ENCODE measurements at regions not wholly inside any gene's neighbourhood (a gene's known extent, or its start where the extent isn't known, plus 50 kb on each side); places are given as distances from the start of the nearest gene placed in this dataset.

DNA sequence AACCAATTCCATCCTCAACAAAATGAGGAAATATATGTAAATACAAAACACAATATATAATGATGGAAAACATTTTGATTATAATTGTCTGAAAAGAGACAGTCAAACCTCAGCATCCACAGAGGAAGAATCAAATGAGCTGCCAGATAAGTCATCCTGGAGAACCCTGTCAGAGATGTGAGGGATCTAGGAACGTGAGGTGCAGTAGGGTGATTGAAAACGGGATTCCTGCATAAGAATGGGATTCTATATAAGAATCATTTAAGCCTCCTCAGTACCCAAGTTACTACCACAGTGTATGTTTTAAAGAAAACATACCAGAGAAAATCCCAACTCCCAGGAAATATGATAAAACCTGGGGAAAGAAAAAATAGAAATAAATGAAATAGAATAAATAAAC lies 690.5 kb downstream of the FRK start:
- ATAC-seq: no peak
- DNase-seq: no peak
- intact Hi-C loops (cut with micrococcal nuclease): no loop called here

DNA sequence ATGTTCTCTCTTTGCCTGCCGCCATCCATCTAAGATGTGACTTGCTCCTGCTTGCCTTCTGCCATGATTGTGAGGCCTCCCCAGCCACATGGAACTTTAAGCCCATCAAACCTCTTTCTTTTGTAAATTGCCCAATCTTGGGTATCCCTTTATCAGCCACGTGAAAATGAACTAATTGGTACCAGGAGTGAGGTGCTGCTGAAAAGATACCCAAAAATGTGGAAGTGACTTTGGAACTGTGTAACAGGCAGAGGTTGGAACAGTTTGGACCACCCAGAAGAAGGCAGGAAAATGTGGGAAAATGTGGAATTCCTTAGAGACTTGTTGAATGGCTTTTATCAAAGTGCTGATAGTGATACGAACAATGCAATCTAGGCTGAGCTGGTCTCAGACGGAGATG lies 694.9 kb downstream of the FRK start:
- DNase-seq: no peak
- ATAC-seq: no peak
- intact Hi-C loops (cut with micrococcal nuclease): no loop called here

DNA sequence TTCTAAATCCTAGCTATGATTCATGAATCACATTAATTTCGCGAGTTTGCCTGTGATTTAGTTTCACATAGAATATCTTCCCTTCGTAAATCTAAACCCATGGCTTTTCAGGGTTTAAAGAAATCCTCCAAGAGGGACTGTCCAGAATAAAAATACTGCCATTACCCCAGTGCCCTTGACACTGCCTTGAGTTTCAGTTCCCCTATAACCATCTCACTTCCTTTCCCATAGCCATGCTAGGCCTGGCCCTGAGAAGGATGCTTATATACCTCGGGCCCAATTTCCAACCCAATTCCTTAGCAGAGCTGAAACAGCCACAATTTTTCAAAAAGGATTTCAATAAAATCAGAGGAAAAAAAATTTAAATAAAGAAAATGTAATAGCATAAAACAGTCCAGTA lies 697.3 kb downstream of the FRK start:
- DNase-seq (no peak), ATAC-seq (no peak)
- intact Hi-C loops (cut with micrococcal nuclease): no loop called here

DNA sequence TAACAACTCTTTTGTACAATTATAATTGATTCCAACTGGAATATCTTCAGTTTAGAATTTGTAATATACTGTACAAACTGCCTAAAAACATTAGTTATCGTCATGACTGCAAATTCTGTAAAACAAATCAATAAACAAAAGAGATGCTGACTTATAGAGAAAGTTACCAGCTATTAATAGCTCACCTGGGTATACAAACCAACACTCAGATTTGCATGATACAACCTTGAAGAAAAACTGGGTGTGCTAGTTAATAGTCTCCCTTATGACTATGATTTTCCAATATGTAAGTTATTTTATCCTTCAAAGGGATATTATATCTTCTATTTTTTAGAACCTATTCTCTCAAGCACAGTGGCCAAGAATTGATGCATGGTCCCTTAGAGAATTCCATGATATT lies 698.5 kb downstream of the FRK start:
- intact Hi-C loops (cut with micrococcal nuclease): no loop called here

DNA sequence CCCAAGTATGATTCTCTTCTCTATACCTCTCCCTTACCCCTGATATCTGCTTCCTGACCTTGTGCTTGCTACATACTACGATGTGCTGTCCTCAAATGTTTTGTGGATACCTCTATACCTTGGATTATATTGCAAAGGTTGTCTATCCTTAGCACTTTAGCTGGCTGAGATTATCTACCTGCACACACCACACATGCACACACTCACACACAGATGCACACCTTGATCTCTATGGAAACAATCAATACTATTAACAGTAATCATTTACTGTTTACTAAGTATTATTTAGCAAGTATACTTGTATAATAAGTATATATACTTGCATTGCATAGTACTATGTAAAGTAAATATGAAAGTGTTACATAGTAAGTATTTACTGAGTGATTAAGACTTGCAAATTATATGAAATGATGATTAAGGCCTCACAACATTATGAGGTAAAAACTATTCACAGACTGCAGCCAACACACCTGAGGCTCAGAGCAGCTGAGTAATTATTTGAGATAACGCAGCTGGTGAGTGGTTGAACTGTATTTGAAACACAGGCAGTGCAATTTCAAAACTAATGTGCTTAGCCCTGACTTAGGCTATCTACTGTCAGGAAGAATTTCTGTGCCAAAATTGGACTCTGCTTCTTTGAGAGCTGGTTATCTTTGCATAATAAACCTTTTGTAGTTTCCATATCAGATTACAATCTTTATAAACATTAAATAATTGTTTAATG lies 699.9 kb downstream of the FRK start:
- no peak for DNase-seq
- ATAC-seq: no peak
- intact Hi-C loops (cut with micrococcal nuclease): no loop called here

More for the DNA sequence above, 698.5 kb downstream of the FRK start:
- no peak for DNase-seq
- ATAC-seq: no peak

DNA sequence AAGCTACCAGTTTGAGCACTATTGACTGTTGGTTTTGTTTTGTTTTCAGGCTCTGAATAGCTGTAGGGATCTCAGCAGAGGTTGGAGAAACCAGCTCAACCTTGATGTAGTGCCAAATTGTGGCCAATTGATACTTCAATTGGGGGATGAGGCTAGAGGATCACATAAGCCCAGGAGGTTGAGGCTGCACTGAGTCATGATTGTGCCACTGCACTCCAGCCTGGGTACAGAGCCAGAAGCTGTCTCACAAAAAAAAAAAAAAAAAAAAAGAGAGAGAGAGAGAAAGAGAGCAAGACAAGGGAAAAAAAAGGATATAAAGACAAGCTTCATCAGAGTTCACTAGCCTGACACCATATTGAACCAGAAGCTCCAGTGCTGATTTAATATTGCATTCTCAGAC lies 702.1 kb downstream of the FRK start:
- DNase-seq (no peak), ATAC-seq (no peak)
- intact Hi-C loops (cut with micrococcal nuclease): no loop called here

DNA sequence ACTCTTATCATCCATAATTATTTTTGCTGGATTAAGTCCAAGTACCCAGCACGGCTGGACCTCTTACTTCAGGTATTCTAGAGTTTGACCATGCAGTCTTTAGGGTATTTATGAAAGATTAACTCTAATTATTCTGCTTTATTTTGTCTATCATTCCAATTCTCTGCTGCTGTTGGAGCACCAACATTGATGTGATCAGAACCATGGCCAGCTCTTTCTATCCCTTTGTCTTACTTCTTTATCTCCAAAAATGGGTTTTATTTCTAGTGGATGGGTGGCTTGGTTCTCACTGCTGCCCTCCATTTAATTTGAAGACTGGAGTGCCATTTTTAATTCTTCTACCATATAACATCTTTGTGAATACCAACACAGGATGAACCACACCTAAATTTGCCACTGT lies 704.3 kb downstream of the FRK start:
- intact Hi-C loops (cut with micrococcal nuclease): no loop called here
- no peak for DNase-seq
- ATAC-seq: no peak

DNA sequence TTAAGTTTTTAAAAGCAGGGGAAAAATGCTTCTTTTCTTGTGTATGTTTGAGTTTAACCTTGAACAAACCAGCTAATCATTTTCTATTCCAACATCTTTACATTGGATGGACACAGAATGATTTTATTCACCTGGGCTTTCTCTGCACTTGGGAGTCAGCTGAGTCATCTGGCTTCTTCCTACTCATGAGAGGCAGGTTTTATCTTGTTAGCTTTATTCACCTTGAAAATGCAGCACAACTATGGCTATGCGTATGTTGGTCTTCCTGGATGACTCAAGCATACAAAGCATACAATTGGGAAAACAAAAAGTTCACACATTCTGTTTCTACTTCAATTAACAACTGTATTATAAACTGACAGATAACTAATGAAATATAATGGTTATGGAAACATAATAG lies 737.7 kb downstream of the FRK start:
- ATAC-seq (no peak), DNase-seq (no peak)
- intact Hi-C loops (cut with micrococcal nuclease): no loop called here

DNA sequence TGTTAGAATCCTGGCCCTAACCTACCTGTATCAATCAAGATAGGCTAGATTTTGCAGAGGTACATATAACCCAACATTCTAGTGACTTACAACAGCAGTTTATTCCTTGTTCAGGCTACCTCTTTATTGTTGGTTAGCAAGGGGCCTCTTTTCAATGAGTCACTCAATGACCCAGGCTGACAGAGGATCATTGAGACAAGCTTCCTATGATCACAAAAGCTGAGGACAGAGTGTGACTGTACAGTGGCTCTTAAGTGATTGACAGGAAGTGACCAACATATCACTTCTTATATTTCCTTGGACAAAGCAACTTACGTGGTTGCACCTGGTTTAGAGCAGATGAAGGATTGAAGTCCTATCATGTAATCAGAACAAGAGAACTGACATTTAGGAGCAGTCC lies 740.9 kb downstream of the FRK start:
- no peak for ATAC-seq
- intact Hi-C loops (cut with micrococcal nuclease): no loop called here
- DNase-seq: no peak

DNA sequence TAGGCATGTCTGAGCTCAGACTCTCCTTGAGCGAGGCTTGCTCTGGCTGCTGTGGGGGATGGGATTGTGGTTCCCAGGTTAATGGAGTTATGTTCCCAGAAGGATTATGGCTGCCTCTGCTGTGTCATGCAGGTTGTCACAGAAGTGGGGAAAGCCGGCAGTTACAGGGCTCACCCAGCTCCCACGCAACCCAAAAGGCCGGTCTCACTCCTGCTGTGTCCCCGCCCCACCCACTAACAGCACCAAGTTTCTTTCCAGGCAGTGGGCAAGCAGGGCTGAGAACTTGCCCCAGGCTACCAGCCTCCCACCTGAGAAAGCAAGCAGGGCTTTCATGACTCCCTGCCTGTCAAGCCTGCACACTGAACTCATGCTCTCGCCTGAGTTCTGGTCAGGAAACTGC lies 750.5 kb downstream of the FRK start:
- no peak for ATAC-seq
- DNase-seq: no peak
- intact Hi-C loops (cut with micrococcal nuclease): no loop called here

DNA sequence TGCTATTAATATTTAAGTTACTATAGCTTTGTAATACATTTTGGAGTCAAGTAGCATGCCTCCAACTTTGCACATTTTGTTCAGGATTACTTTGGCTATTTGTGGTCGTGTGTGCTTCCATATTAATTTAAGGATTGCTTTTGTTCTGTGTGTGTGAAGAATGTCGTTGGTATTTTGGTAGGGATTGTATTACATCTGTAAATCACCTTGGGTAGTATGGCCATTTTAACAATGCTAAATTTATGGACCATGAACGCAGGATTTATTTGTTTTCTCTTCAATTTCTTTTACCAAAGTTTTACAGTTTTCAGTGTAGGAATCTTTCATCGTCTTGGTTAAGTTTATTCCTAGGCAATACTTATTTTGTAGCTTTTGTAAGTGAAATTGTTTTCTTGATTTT lies 758.0 kb downstream of the FRK start:
- no peak for ATAC-seq
- intact Hi-C loops (cut with micrococcal nuclease): no loop called here
- no peak for DNase-seq

DNA sequence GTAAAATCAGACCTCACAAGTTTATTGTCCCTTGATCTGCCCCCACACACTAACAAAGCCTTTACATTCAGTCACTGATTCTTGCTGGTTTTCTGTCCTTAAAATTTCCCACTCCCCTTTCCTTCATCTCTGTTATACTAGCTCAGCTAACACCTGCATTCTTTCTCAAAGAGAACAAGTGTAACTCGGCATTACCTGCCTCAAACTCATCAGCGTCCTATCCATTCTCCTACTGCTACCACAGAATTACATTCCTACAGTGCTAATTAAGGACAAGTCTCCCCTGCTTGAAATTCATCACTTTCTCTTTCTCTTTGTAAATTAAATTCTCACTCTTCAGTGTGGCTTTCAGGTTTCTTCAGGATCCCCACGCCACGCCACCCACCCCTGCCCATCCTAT lies 773.2 kb downstream of the FRK start:
- ATAC-seq: no peak
- intact Hi-C loops (cut with micrococcal nuclease): no loop called here

DNA sequence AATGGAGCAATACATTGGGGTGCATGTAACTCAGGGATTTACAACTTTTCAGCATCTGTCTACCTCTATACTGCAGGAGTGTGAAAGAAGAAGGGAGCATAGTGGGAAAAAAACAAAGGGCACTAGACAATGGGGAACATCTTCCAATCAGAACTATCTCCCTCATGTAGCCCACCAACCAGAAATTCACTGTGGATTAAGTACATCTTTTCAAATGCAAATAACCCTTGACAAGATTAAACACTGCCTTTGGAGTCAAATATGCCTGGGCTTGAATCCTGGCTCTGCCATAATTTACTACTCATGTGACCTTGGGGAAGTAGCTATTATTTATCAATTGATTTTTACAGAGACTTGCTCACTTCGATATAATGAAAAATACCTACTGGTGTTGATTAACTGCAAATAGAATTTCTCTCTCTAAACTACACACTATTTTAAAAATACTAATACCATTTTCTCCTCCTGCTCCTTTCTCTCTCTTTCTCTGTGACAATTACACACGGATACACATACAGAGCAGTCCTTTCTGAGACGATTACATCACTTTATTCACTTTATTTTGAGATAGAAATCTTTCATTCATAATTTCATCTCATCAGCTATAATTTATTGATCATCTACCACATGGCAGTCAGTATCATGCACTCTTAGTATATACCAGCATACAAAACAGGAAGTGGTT lies 783.7 kb downstream of the FRK start:
- no peak for DNase-seq
- intact Hi-C loops (cut with micrococcal nuclease): no loop called here
- ATAC-seq: no peak

More for the DNA sequence above, 773.2 kb downstream of the FRK start:
- no peak for DNase-seq

DNA sequence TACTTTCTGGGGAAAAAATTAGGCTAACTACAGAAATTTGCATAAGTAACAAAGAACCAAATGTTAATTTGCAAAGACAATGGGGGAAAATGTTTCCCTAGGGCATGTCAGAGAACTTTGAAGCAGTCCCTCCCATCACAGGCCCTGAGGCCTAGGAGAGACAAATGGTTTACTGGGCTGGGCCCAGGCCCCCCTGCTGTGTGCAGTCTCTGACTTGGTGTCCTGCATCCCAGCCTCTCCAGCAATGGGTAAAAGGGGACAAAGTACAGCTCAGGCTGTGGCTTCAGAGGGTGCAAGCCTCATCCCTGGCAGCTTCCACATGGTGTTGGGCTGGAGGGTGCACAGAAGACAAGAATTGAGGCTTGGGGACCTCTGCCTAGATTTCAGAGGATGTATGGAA lies 788.4 kb downstream of the FRK start:
- no peak for DNase-seq
- intact Hi-C loops (cut with micrococcal nuclease): no loop called here
- ATAC-seq: no peak

DNA sequence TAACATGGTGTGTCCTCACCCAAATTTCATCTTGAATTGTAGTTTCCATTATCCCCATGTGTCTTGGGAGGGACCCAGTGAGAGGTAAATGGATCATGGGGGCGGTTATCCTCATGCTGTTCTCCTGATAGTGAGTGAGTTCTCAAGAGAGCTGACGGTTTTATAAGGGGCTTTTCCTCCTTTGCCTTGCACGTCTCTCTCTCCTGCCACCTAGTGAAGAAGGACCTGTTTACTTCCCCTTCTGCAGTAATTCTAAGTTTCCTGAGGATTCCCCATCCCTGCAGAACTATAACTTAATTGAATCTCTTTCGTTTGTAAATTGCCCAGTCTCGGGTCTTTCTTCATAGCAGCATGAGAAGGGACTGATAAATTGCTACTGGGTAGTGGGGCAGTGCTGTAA lies 789.3 kb downstream of the FRK start:
- DNase-seq: no peak
- intact Hi-C loops (cut with micrococcal nuclease): no loop called here
- no peak for ATAC-seq

DNA sequence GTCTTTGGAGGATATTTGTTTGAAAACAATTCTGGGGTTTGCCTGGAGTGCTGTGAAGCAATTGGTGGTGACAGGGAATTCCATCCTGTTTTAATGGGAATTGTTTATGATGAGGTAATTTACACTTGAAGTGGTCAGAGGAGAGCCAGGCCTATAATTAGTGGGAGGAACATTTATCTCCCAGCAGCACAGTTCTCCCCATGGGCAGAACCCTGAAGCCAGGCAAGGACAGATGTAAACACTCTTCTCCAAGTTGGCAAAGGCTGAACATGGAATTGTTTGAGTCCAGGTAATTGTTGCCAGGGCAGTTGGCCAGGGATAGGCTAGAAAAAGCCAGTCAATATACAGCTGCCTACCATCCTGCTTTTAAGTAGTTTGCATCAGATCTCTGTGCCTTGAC lies 789.7 kb downstream of the FRK start:
- intact Hi-C loops (cut with micrococcal nuclease): no loop called here
- DNase-seq (no peak), ATAC-seq (peak; percentile 71)

DNA sequence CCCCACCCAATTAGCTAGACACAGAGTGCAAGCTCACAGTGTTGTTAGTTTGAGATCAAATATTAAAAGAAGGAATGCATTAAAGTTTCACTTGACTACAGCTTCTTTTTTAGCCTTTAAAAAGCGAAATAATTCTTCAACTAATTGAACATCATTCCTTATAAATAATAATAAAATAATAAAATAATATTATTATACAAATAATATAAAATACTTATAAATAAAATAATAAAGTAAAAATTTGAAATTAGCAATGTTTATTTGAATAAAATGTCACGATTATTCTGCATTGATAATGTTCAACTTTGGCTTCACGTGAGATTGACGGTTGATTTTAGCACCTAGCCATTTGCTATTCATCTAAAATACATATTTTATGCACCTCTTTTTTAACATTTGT lies 819.3 kb downstream of the FRK start:
- intact Hi-C loops (cut with micrococcal nuclease): no loop called here
- ATAC-seq: no peak
- no peak for DNase-seq

DNA sequence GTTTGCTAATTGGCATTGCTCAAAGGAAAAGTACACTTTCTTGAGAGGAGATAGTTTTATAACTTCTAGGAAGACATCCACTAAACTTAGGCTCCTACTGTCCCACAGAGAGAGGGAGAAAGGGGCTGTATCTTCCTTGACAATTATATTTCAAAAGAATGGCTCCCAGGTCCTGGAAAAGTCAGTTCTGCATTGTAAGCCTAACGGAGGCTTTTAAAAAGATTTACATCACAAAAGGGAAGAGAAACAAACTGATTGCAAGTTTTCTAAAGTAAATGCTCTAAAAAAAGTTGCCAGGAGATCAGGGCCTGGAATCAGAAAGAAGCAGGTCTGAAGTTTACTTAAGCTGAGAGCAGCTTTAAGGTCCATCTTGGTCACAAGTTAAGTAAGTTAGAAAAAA lies 839.5 kb downstream of the FRK start:
- intact Hi-C loops (cut with micrococcal nuclease): no loop called here
- DNase-seq (no peak), ATAC-seq (no peak)

DNA sequence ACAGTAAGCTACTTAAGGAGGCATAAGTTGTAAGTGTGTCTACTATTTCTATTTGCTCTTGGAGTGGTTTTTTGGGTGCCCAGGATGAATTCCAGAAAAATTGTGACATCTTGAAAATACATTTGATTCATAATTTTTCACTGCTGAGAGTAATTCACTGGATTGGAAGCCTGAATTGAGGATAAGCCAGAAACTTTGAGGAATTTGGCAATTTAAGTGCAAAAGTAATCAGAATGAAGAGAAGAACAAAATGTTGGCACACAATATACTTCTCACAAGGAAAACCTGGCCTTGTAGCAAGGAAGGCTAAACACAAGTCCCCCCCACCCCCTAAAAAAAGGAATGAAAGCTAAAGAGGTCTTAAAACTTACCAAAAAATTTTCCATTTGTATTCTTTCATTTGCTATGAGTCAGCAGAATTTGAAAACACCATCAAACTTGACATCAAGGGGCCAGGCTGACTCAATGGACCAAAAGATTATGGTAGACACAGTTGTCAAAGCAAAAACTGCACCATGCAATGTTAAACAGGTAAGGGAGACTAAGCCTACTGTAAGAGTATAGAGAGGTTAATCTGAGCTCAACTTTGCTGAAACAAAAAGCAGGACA lies 840.0 kb downstream of the FRK start:
- ATAC-seq: no peak
- intact Hi-C loops (cut with micrococcal nuclease): no loop called here
- DNase-seq: no peak

DNA sequence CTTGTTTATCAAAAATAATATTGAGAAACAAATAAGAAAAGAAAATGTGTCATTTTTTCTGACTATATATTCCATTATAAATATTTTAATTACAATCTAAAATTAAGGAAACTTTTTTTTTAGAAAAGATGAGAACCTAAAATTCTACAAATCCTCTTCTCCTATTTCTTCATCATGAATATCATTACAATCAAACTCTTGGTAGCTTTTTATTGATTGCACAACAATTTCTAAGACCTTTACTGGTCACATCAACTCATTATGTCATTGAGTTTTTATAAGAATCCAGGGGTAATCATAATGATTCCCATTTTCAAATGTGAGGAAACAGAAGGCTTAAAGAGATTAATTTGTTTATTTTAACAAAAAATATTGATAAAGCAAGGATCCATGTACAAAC lies 841.0 kb downstream of the FRK start:
- no peak for DNase-seq
- intact Hi-C loops (cut with micrococcal nuclease): no loop called here
- no peak for ATAC-seq

DNA sequence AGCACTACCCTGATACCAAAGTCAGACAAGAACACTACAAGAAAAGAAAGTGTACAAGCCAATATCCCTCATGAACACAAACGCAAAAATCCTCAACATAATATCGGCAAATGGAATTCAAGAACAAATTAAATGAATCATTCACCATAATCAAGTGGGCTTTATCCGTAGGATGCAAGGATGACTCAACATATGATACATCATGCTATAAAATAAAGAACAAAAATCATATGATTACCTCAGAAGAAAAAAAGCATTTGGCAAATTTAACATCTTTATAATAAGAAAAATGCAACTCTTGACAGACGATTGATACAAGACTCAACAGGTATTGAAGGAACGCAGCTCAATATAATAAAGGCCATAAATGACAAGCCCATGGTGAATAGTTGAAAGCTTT lies 843.9 kb downstream of the FRK start:
- ATAC-seq: no peak
- intact Hi-C loops (cut with micrococcal nuclease): no loop called here
- no peak for DNase-seq
